ENCODE measurements at regions not wholly inside any gene's neighbourhood (a gene's known extent, or its start where the extent isn't known, plus 50 kb on each side); places are given as distances from the start of the nearest gene placed in this dataset.
A peak's percentile ranks its signal among the peaks of the same experiment; 100 is the strongest.

GRCh38 chr5:93153461-93153860, 427.6 kb downstream of the NR2F1-AS1 start:
- Histone ChIP-seq H3K9me3 (no peaks in the 10 kb centered on the region), H3K4me3 (no peak overlapping the region), H3K36me3 (ENCODE audit: low read depth) (no peaks in the 10 kb centered on the region), H3K4me1 (ENCODE audit: low read depth) (no peaks in the 10 kb centered on the region)
- no peak for TF ChIP-seq CTCF (IDR thresholded peaks at IDR 0.05)
- no peak for DNase-seq
- no peak for ATAC-seq
- intact Hi-C loops (cut with DNase I, micrococcal nuclease) = no loop called here

GRCh38 chr5:93151896-93152295, 429.1 kb downstream of the NR2F1-AS1 start:
- Histone ChIP-seq H3K36me3 (ENCODE audit: low read depth) (no peaks in the 10 kb centered on the region), H3K9me3 (no peaks in the 10 kb centered on the region), H3K4me3 (no peak overlapping the region), H3K4me1 (ENCODE audit: low read depth) (no peaks in the 10 kb centered on the region)
- intact Hi-C loops (cut with DNase I, micrococcal nuclease) = no loop called here
- no peak for DNase-seq
- TF ChIP-seq CTCF (IDR thresholded peaks at IDR 0.05) = no peak
- no peak for ATAC-seq

GRCh38 chr5:93151121-93151520, 429.9 kb downstream of the NR2F1-AS1 start:
- Histone ChIP-seq H3K36me3 (ENCODE audit: low read depth) (no peaks in the 10 kb centered on the region), H3K4me1 (ENCODE audit: low read depth) (no peaks in the 10 kb centered on the region), H3K4me3 (no peak overlapping the region), H3K9me3 (no peaks in the 10 kb centered on the region)
- DNase-seq = no peak
- TF ChIP-seq CTCF (IDR thresholded peaks at IDR 0.05) = no peak
- ATAC-seq = no peak
- intact Hi-C loops (cut with DNase I, micrococcal nuclease) = no loop called here

GRCh38 chr5:93150311-93151012, 430.6 kb downstream of the NR2F1-AS1 start:
- intact Hi-C loops (cut with DNase I, micrococcal nuclease) = no loop called here
- Histone ChIP-seq H3K4me1 (ENCODE audit: low read depth) (no peaks in the 10 kb centered on the region), H3K9me3 (no peaks in the 10 kb centered on the region), H3K4me3 (no peak overlapping the region), H3K36me3 (ENCODE audit: low read depth) (no peaks in the 10 kb centered on the region)
- ATAC-seq (no peak), DNase-seq (no peak)
- TF ChIP-seq CTCF (IDR thresholded peaks at IDR 0.05) = no peak

GRCh38 chr5:93145767-93146166, 435.3 kb downstream of the NR2F1-AS1 start:
- ATAC-seq = no peak
- no peaks in the 10 kb centered on the region for H3K36me3 ChIP-seq (ENCODE audit: low read depth)
- intact Hi-C loops (cut with DNase I, micrococcal nuclease) = no loop called here
- H3K9me3 ChIP-seq = no peaks in the 10 kb centered on the region
- no peak for DNase-seq
- H3K4me3 ChIP-seq = no peak overlapping the region
- no peak for TF ChIP-seq CTCF (IDR thresholded peaks at IDR 0.05)
- no peaks in the 10 kb centered on the region for H3K4me1 ChIP-seq (ENCODE audit: low read depth)

GRCh38 chr5:93145019-93145418, 436.0 kb downstream of the NR2F1-AS1 start:
- intact Hi-C loops (cut with DNase I, micrococcal nuclease) = no loop called here
- DNase-seq (peak in 1 of 3 donors; percentile 38), ATAC-seq (no peak)
- no peak for TF ChIP-seq CTCF (IDR thresholded peaks at IDR 0.05)
- Histone ChIP-seq H3K4me1 (ENCODE audit: low read depth) (no peaks in the 10 kb centered on the region), H3K9me3 (no peaks in the 10 kb centered on the region), H3K36me3 (ENCODE audit: low read depth) (no peaks in the 10 kb centered on the region), H3K4me3 (no peak overlapping the region)

Data from mucosa of descending colon (tissue), 3 donors.